ENCODE measurements at regions not wholly inside any gene's neighbourhood (a gene's known extent, or its start where the extent isn't known, plus 50 kb on each side); places are given as distances from the start of the nearest gene placed in this dataset.

DNA sequence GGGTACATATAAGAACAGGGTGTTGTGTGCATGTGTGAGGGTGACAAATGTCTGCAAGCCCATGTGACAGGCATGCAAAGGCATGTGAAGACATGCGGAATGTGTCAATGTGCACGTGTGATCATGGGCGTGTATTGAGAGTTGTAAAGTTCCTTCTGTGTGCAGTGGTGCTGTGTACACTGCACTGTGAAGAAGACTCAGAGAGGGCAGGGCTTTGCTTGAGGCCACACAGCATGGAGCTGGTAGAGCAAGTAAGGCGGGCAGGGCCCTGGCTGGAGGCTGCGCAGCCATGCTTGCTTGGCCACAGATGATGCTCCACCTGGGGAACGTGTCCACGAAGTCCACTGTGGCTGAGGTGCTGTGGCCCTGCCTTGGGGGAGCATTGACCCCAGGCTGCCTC lies 66.8 kb downstream of the PTPRS start:
- Histone ChIP-seq H3K36me3 (ENCODE audit: control insufficient read depth, insufficient read depth, low read length) (no peaks in the 10 kb centered on the region), H3K27ac (no peak overlapping the region), H3K9me3 (ENCODE audit: control insufficient read depth, low read length) (no peaks in the 10 kb centered on the region), H3K79me2 (no peaks in the 10 kb centered on the region), H3K4me2 (ENCODE audit: low read length) (no peak overlapping the region), H3K9ac (no peak overlapping the region), H3K4me1 (no peaks in the 10 kb centered on the region), H3K27me3 (ENCODE audit: control insufficient read depth, insufficient read depth, low read length) (no peaks in the 10 kb centered on the region), H3K4me3 (ENCODE audit: low read depth, low read length) (no peak overlapping the region), H2AFZ (no peak overlapping the region)
- TF ChIP-seq, protein P1, sequence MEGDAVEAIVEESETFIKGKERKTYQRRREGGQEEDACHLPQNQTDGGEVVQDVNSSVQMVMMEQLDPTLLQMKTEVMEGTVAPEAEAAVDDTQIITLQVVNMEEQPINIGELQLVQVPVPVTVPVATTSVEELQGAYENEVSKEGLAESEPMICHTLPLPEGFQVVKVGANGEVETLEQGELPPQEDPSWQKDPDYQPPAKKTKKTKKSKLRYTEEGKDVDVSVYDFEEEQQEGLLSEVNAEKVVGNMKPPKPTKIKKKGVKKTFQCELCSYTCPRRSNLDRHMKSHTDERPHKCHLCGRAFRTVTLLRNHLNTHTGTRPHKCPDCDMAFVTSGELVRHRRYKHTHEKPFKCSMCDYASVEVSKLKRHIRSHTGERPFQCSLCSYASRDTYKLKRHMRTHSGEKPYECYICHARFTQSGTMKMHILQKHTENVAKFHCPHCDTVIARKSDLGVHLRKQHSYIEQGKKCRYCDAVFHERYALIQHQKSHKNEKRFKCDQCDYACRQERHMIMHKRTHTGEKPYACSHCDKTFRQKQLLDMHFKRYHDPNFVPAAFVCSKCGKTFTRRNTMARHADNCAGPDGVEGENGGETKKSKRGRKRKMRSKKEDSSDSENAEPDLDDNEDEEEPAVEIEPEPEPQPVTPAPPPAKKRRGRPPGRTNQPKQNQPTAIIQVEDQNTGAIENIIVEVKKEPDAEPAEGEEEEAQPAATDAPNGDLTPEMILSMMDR (IDR thresholded peaks at IDR 0.05), result no peak

- Histone ChIP-seq H3K4me2 (ENCODE audit: low read length) (no peak overlapping the region), H2AFZ (no peak overlapping the region), H3K79me2 (no peaks in the 10 kb centered on the region), H3K4me1 (no peaks in the 10 kb centered on the region), H3K36me3 (ENCODE audit: control insufficient read depth, insufficient read depth, low read length) (no peaks in the 10 kb centered on the region), H3K4me3 (ENCODE audit: low read depth, low read length) (no peak overlapping the region), H3K9ac (no peak overlapping the region), H3K27ac (no peak overlapping the region), H3K27me3 (ENCODE audit: control insufficient read depth, insufficient read depth, low read length) (no peaks in the 10 kb centered on the region), H3K9me3 (ENCODE audit: control insufficient read depth, low read length) (no peaks in the 10 kb centered on the region)
- TF ChIP-seq, protein P1 (IDR thresholded peaks at IDR 0.05), result no peak
These were observed 69.5 kb downstream of the PTPRS start for GRCh38 chr19:5271145-5271544.

GRCh38 chr19:5269926-5270325 lies 70.7 kb downstream of the PTPRS start:
- H3K9me3 ChIP-seq (ENCODE audit: control insufficient read depth, low read length), result no peaks in the 10 kb centered on the region
- H3K4me1 ChIP-seq, result no peaks in the 10 kb centered on the region
- H3K27ac ChIP-seq, result no peak overlapping the region
- TF ChIP-seq, protein P1 (IDR thresholded peaks at IDR 0.05), result no peak
- H2AFZ ChIP-seq, result no peak overlapping the region
- H3K27me3 ChIP-seq (ENCODE audit: control insufficient read depth, insufficient read depth, low read length), result no peaks in the 10 kb centered on the region
- H3K79me2 ChIP-seq, result no peaks in the 10 kb centered on the region
- no peak overlapping the region for H3K4me2 ChIP-seq (ENCODE audit: low read length)
- no peak overlapping the region for H3K9ac ChIP-seq
- H3K4me3 ChIP-seq (ENCODE audit: low read depth, low read length), result no peak overlapping the region
- H3K36me3 ChIP-seq (ENCODE audit: control insufficient read depth, insufficient read depth, low read length), result no peaks in the 10 kb centered on the region

- H3K79me2 ChIP-seq, result peaks cover 3% of the 10 kb centered on the region
- no peak overlapping the region for H2AFZ ChIP-seq
- H3K36me3 ChIP-seq (ENCODE audit: control insufficient read depth, insufficient read depth, low read length), result no peaks in the 10 kb centered on the region
- no peak overlapping the region for H3K4me3 ChIP-seq (ENCODE audit: low read depth, low read length)
- TF ChIP-seq, protein P1 (IDR thresholded peaks at IDR 0.05), result no peak
- no peaks in the 10 kb centered on the region for H3K4me1 ChIP-seq
- H3K9me3 ChIP-seq (ENCODE audit: control insufficient read depth, low read length), result no peaks in the 10 kb centered on the region
- no peak overlapping the region for H3K9ac ChIP-seq
- H3K4me2 ChIP-seq (ENCODE audit: low read length), result no peak overlapping the region
- no peak overlapping the region for H3K27ac ChIP-seq
- no peaks in the 10 kb centered on the region for H3K27me3 ChIP-seq (ENCODE audit: control insufficient read depth, insufficient read depth, low read length)
These were observed 71.3 kb downstream of the PTPRS start for GRCh38 chr19:5269279-5269678.

- Histone ChIP-seq H3K4me3 (ENCODE audit: low read depth, low read length) (no peak overlapping the region), H2AFZ (no peak overlapping the region), H3K9ac (no peak overlapping the region), H3K9me3 (ENCODE audit: control insufficient read depth, low read length) (no peaks in the 10 kb centered on the region), H3K36me3 (ENCODE audit: control insufficient read depth, insufficient read depth, low read length) (no peaks in the 10 kb centered on the region), H3K4me1 (no peaks in the 10 kb centered on the region), H3K27me3 (ENCODE audit: control insufficient read depth, insufficient read depth, low read length) (no peaks in the 10 kb centered on the region), H3K4me2 (ENCODE audit: low read length) (no peak overlapping the region), H3K79me2 (peaks cover 3% of the 10 kb centered on the region), H3K27ac (no peak overlapping the region)
- TF ChIP-seq, protein P1 (IDR thresholded peaks at IDR 0.05), result no peak
These were observed 71.8 kb downstream of the PTPRS start for GRCh38 chr19:5268801-5269200.

All from parathyroid adenoma (tissue), 2 donors.